ENCODE measurements at regions not wholly inside any gene's neighbourhood (a gene's known extent, or its start where the extent isn't known, plus 50 kb on each side); places are given as distances from the start of the nearest gene placed in this dataset.

GRCh38 chr10:31136386-31136785 lies 104.7 kb upstream of the ZNF438 start:
- Histone ChIP-seq H3K36me3 (no peaks in the 10 kb centered on the region), H3K27me3 (no peaks in the 10 kb centered on the region), H3K4me1 (no peaks in the 10 kb centered on the region), H3K9me3 (no peaks in the 10 kb centered on the region), H3K27ac (no peak overlapping the region), H3K4me3 (no peak overlapping the region)
- intact Hi-C loops (cut with DNase I; ENCODE audit: low total_unique reads): no loop called here
- no peak for DNase-seq (ENCODE audit: low spot score in 2 of 2)
- no peak for TF ChIP-seq CTCF (IDR thresholded peaks at IDR 0.05)
- TF ChIP-seq POLR2A (IDR thresholded peaks at IDR 0.05): no peak
- no peak for TF ChIP-seq POLR2AphosphoS5 (IDR thresholded peaks at IDR 0.05)

- intact Hi-C loops (cut with DNase I; ENCODE audit: low total_unique reads): no loop called here
These were observed 105.5 kb upstream of the ZNF438 start for GRCh38 chr10:31136930-31137885.

GRCh38 chr10:31138026-31138553 lies 106.4 kb upstream of the ZNF438 start:
- intact Hi-C loops (cut with DNase I; ENCODE audit: low total_unique reads): no loop called here
- Histone ChIP-seq H3K9me3 (no peaks in the 10 kb centered on the region), H3K27ac (no peak overlapping the region), H3K4me1 (no peaks in the 10 kb centered on the region), H3K36me3 (no peaks in the 10 kb centered on the region), H3K4me3 (no peak overlapping the region), H3K27me3 (no peaks in the 10 kb centered on the region)
- DNase-seq (ENCODE audit: low spot score in 2 of 2): no peak
- no peak for TF ChIP-seq POLR2A (IDR thresholded peaks at IDR 0.05)
- TF ChIP-seq POLR2AphosphoS5 (IDR thresholded peaks at IDR 0.05): no peak

More at GRCh38 chr10:31136930-31137885, 105.5 kb upstream of the ZNF438 start:
- Histone ChIP-seq H3K4me3 (no peak overlapping the region), H3K27ac (no peak overlapping the region), H3K4me1 (no peaks in the 10 kb centered on the region), H3K27me3 (no peaks in the 10 kb centered on the region), H3K36me3 (no peaks in the 10 kb centered on the region), H3K9me3 (no peaks in the 10 kb centered on the region)
- DNase-seq (ENCODE audit: low spot score in 2 of 2): no peak
- TF ChIP-seq POLR2AphosphoS5 (IDR thresholded peaks at IDR 0.05): no peak
- TF ChIP-seq POLR2A (IDR thresholded peaks at IDR 0.05): no peak
- no peak for TF ChIP-seq CTCF (IDR thresholded peaks at IDR 0.05)

- H3K27ac ChIP-seq: no peak overlapping the region
- no peak overlapping the region for H3K4me3 ChIP-seq
- no peak for DNase-seq (ENCODE audit: low spot score in 2 of 2)
- TF ChIP-seq POLR2A (IDR thresholded peaks at IDR 0.05) (no peak), CTCF (IDR thresholded peaks at IDR 0.05) (no peak), POLR2AphosphoS5 (IDR thresholded peaks at IDR 0.05) (no peak)
- no peaks in the 10 kb centered on the region for H3K4me1 ChIP-seq
- no peaks in the 10 kb centered on the region for H3K27me3 ChIP-seq
- H3K9me3 ChIP-seq: no peaks in the 10 kb centered on the region
- H3K36me3 ChIP-seq: no peaks in the 10 kb centered on the region
- intact Hi-C loops (cut with DNase I; ENCODE audit: low total_unique reads): no loop called here
These were observed 107.8 kb upstream of the ZNF438 start for GRCh38 chr10:31139497-31139896.

- no peak for DNase-seq (ENCODE audit: low spot score in 2 of 2)
- H3K9me3 ChIP-seq: no peaks in the 10 kb centered on the region
These were observed 109.1 kb upstream of the ZNF438 start for GRCh38 chr10:31140716-31141115.

More at GRCh38 chr10:31140716-31141115, 109.1 kb upstream of the ZNF438 start:
- H3K27ac ChIP-seq: no peak overlapping the region
- no peaks in the 10 kb centered on the region for H3K36me3 ChIP-seq
- H3K4me3 ChIP-seq: no peak overlapping the region
- no peaks in the 10 kb centered on the region for H3K4me1 ChIP-seq
- TF ChIP-seq POLR2A (IDR thresholded peaks at IDR 0.05) (no peak), POLR2AphosphoS5 (IDR thresholded peaks at IDR 0.05) (no peak), CTCF (IDR thresholded peaks at IDR 0.05) (no peak)
- intact Hi-C loops (cut with DNase I; ENCODE audit: low total_unique reads): no loop called here
- no peaks in the 10 kb centered on the region for H3K27me3 ChIP-seq
